ENCODE measurements at regions not wholly inside any gene's neighbourhood (a gene's known extent, or its start where the extent isn't known, plus 50 kb on each side); places are given as distances from the start of the nearest gene placed in this dataset.

DNA sequence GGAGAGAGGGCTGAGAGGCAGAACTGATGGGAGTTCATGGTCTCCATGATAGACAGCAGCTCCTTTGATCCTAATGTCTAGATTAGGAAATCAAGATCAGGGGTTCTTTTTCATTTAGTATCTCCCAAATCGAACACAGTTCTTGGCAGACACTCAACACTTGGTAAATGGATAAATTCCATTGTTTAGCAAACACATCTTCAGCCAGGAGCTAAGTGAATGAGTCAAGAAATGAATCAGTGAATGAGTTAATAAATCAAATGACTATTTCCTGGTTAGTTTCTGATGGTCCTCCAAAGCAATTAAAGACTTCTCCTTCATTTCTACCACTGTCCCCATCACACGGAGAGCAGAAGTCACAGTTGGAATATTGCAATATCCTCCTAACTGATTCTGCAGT lies 120.0 kb upstream of the SHISA3 start:
- H3K9ac ChIP-seq (ENCODE audit: low read depth, low read length), result no peak overlapping the region
- no peak for DNase-seq
- H3K27me3 ChIP-seq (ENCODE audit: control insufficient read depth, insufficient read depth, low read length), result no peaks in the 10 kb centered on the region
- no peak overlapping the region for H4K5ac ChIP-seq (ENCODE audit: low read depth, low read length)
- no peak overlapping the region for H3K27ac ChIP-seq (ENCODE audit: insufficient read depth, low read length)
- ATAC-seq (ENCODE audit: low read depth), result no peak
- no peak overlapping the region for H3K18ac ChIP-seq (ENCODE audit: low read depth, low read length)
- no TSS peak for BruUV-seq (replicated peaks)
- H4K91ac ChIP-seq (ENCODE audit: insufficient read depth, low read depth, low read length), result no peak overlapping the region
- in situ Hi-C loops (cut with MboI; ENCODE audit: low sequenced_read_pairs), result no loop called here
- no peak overlapping the region for H2AK5ac ChIP-seq (ENCODE audit: low read depth, low read length)
- H3K4me2 ChIP-seq (ENCODE audit: low read depth, low read length), result no peak overlapping the region
- H2AK9ac ChIP-seq (replicated peaks; ENCODE audit: low read depth, low read length, poor library complexity), result no peak overlapping the region
- no peaks in the 10 kb centered on the region for H3K36me3 ChIP-seq (ENCODE audit: control insufficient read depth, insufficient read depth, low read length)
- ChIA-PET POLR2A (ENCODE audit: unreplicated experiment) (no interaction called here), CTCF (no interaction called here)
- H2AFZ ChIP-seq (replicated peaks; ENCODE audit: low read length, poor library complexity), result no peak overlapping the region
- intact Hi-C loops (cut with micrococcal nuclease), result no loop called here
- no peak overlapping the region for H3K56ac ChIP-seq (ENCODE audit: extremely low read depth, insufficient read depth, low read length)
- dilution Hi-C loops (cut with HindIII; ENCODE audit: low sequenced_read_pairs, unreplicated experiment), result no loop called here
- H2BK5ac ChIP-seq (ENCODE audit: low read depth, low read length, poor library complexity, severe bottlenecking), result no peak overlapping the region
- no peak overlapping the region for H3K23ac ChIP-seq (ENCODE audit: low read depth, low read length)
- H2BK15ac ChIP-seq (ENCODE audit: low read depth, low read length), result no peak overlapping the region
- H2BK20ac ChIP-seq (ENCODE audit: low read depth, low read length), result no peak overlapping the region
- no peaks in the 10 kb centered on the region for H3K79me1 ChIP-seq (ENCODE audit: low read depth in 1 of 2, low read length in 2 of 2)
- no peak overlapping the region for H2BK120ac ChIP-seq (ENCODE audit: low read depth, low read length)
- no peaks in the 10 kb centered on the region for H3K9me3 ChIP-seq (ENCODE audit: control insufficient read depth, insufficient read depth, low read length)
- no peak overlapping the region for H3K4ac ChIP-seq (ENCODE audit: low read depth, low read length)
- no peak for TF ChIP-seq NFE2L2 (IDR thresholded peaks at IDR 0.05; ENCODE audit: low read depth, low read length)
- no peak for TF ChIP-seq FOS (IDR thresholded peaks at IDR 0.05; ENCODE audit: low read depth, low read length)
- no peak for TF ChIP-seq MXI1 (IDR thresholded peaks at IDR 0.05; ENCODE audit: borderline replicate concordance, low read depth, low read length)
- TF ChIP-seq, protein P1, sequence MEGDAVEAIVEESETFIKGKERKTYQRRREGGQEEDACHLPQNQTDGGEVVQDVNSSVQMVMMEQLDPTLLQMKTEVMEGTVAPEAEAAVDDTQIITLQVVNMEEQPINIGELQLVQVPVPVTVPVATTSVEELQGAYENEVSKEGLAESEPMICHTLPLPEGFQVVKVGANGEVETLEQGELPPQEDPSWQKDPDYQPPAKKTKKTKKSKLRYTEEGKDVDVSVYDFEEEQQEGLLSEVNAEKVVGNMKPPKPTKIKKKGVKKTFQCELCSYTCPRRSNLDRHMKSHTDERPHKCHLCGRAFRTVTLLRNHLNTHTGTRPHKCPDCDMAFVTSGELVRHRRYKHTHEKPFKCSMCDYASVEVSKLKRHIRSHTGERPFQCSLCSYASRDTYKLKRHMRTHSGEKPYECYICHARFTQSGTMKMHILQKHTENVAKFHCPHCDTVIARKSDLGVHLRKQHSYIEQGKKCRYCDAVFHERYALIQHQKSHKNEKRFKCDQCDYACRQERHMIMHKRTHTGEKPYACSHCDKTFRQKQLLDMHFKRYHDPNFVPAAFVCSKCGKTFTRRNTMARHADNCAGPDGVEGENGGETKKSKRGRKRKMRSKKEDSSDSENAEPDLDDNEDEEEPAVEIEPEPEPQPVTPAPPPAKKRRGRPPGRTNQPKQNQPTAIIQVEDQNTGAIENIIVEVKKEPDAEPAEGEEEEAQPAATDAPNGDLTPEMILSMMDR (conservative IDR thresholded peaks at IDR 0.05; ENCODE audit: low read depth, low read length), result no peak
- TF ChIP-seq CEBPB (IDR thresholded peaks at IDR 0.05; ENCODE audit: low read depth, low read length), result no peak
- TF ChIP-seq CHD1 (IDR thresholded peaks at IDR 0.05; ENCODE audit: low read depth, low read length), result no peak
- TF ChIP-seq RAD21 (IDR thresholded peaks at IDR 0.05; ENCODE audit: low read length), result no peak
- no peak for TF ChIP-seq MAZ (IDR thresholded peaks at IDR 0.05; ENCODE audit: borderline replicate concordance, low read depth, low read length)
- no peak for TF ChIP-seq POLR2A (IDR thresholded peaks at IDR 0.05; ENCODE audit: low read depth, low read length)
- WGBS, 2 experiments (ENCODE audit: extremely low coverage in 2 of 2, insufficient read length in 1 of 2), result no CpG with 5 or more reads among the region's 2 CpGs
- no peaks in the 10 kb centered on the region for H3K9me1 ChIP-seq (ENCODE audit: insufficient read depth, low read length)
- H3K4me3 ChIP-seq (ENCODE audit: insufficient read depth, low read depth, low read length), result no peak overlapping the region
- H3K14ac ChIP-seq (replicated peaks; ENCODE audit: low read depth, low read length), result no peak overlapping the region
- H3K4me1 ChIP-seq (ENCODE audit: control insufficient read depth, insufficient read depth, low read length), result no peaks in the 10 kb centered on the region
- no peaks in the 10 kb centered on the region for H4K20me1 ChIP-seq (ENCODE audit: insufficient read depth, low read length)
- H4K8ac ChIP-seq (ENCODE audit: low read depth in 2 of 2, low read length in 2 of 2), result no peak overlapping the region

All from IMR-90 (cell line).